ENCODE measurements at regions not wholly inside any gene's neighbourhood (a gene's known extent, or its start where the extent isn't known, plus 50 kb on each side); places are given as distances from the start of the nearest gene placed in this dataset.
"Not testable (repeated sequence)": the region's sequence is repeated elsewhere in the genome, so short reads cannot be mapped to it uniquely, and the experiment has no call there.

GRCh38 chr15:35992791-35993190 lies 446.8 kb upstream of the DPH6 start:
- DNase-seq (ENCODE audit: low spot score) = no peak

- no peak for DNase-seq (ENCODE audit: low spot score)
Measured at GRCh38 chr15:35993196-35993595, 447.2 kb upstream of the DPH6 start.

- no peak for DNase-seq (ENCODE audit: low spot score)
Measured at GRCh38 chr15:35994876-35995275, 448.9 kb upstream of the DPH6 start.

- no peak for DNase-seq (ENCODE audit: low spot score)
Measured at GRCh38 chr15:35998663-35999602, 453.0 kb upstream of the DPH6 start.

GRCh38 chr15:36004891-36005490 lies 459.0 kb upstream of the DPH6 start:
- DNase-seq (ENCODE audit: low spot score) = no peak

- no peak for DNase-seq (ENCODE audit: low spot score)
Measured at GRCh38 chr15:36005542-36005941, 459.6 kb upstream of the DPH6 start.

- DNase-seq (ENCODE audit: low spot score) = no peak
Measured at GRCh38 chr15:36007699-36008098, 461.7 kb upstream of the DPH6 start.

- DNase-seq (ENCODE audit: low spot score) = no peak
Measured at GRCh38 chr15:36008719-36009118, 462.8 kb upstream of the DPH6 start.

- no peak for DNase-seq (ENCODE audit: low spot score)
Measured at GRCh38 chr15:36024031-36024688, 478.2 kb upstream of the DPH6 start.

GRCh38 chr15:36026627-36027283 lies 480.8 kb upstream of the DPH6 start:
- DNase-seq (ENCODE audit: low spot score) = no peak

GRCh38 chr15:36029606-36030210 lies 483.7 kb upstream of the DPH6 start:
- DNase-seq (ENCODE audit: low spot score) = no peak

- DNase-seq (ENCODE audit: low spot score) = no peak
Measured at GRCh38 chr15:36039996-36040572, 494.1 kb upstream of the DPH6 start.

- not testable (repeated sequence) for DNase-seq (ENCODE audit: low spot score)
Measured at GRCh38 chr15:36047018-36047716, 501.2 kb upstream of the DPH6 start.

GRCh38 chr15:36050899-36051298 lies 504.9 kb upstream of the DPH6 start:
- DNase-seq (ENCODE audit: low spot score) = no peak

- DNase-seq (ENCODE audit: low spot score) = not testable (repeated sequence)
Measured at GRCh38 chr15:36052641-36053040, 506.7 kb upstream of the DPH6 start.

- no peak for DNase-seq (ENCODE audit: low spot score)
Measured at GRCh38 chr15:36053746-36054145, 507.8 kb upstream of the DPH6 start.

- no peak for DNase-seq (ENCODE audit: low spot score)
Measured at GRCh38 chr15:36059596-36059995, 513.6 kb upstream of the DPH6 start.

- no peak for DNase-seq (ENCODE audit: low spot score)
Measured at GRCh38 chr15:36062357-36062756, 516.4 kb upstream of the DPH6 start.

- DNase-seq (ENCODE audit: low spot score) = peak; percentile 44
Measured at GRCh38 chr15:36066757-36067156, 512.7 kb upstream of the CDIN1 start.

GRCh38 chr15:36067483-36068274 lies 511.7 kb upstream of the CDIN1 start:
- no peak for DNase-seq (ENCODE audit: low spot score)
